ENCODE measurements at regions not wholly inside any gene's neighbourhood (a gene's known extent, or its start where the extent isn't known, plus 50 kb on each side); places are given as distances from the start of the nearest gene placed in this dataset.
"Not testable (repeated sequence)": the region's sequence is repeated elsewhere in the genome, so short reads cannot be mapped to it uniquely, and the experiment has no call there.

GRCh38 chr3:104353951-104354350, 1012.8 kb upstream of the ALCAM start:
- no peak for DNase-seq (ENCODE audit: extremely low spot score)
- TF ChIP-seq CTCF (IDR thresholded peaks at IDR 0.05; ENCODE audit: control extremely low read depth, extremely low read depth, low read depth, missing control alignments) = no peak
- ChIA-PET POLR2A (no interaction called here), CTCF (no interaction called here)

- no peak for DNase-seq (ENCODE audit: extremely low spot score)
- no peak for TF ChIP-seq CTCF (IDR thresholded peaks at IDR 0.05; ENCODE audit: control extremely low read depth, extremely low read depth, low read depth, missing control alignments)
- ChIA-PET CTCF (no interaction called here), POLR2A (no interaction called here)
These were observed 1007.2 kb upstream of the ALCAM start for GRCh38 chr3:104359546-104359945.

DNA sequence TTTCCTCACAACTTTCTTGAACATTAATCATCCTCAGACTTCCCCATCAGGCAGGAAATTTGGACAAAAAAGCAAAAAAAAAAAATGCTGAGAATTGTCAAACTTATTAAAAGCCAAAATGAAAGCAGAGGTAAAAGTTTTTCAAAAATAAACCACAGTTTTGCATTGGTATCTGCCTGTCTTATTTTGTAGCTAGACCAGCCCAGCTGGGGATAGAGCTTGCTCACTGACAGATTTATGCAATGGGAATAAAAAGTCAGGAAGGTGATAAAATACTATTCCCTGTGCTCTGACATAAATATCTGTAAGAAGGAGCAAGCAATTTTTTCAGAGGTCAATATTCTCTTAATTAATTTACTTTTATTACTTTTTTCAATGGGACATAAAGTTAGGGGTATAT, 1006.7 kb upstream of the ALCAM start:
- TF ChIP-seq CTCF (IDR thresholded peaks at IDR 0.05; ENCODE audit: control extremely low read depth, extremely low read depth, low read depth, missing control alignments) = no peak
- ChIA-PET POLR2A (no interaction called here), CTCF (no interaction called here)
- no peak for DNase-seq (ENCODE audit: extremely low spot score)

DNA sequence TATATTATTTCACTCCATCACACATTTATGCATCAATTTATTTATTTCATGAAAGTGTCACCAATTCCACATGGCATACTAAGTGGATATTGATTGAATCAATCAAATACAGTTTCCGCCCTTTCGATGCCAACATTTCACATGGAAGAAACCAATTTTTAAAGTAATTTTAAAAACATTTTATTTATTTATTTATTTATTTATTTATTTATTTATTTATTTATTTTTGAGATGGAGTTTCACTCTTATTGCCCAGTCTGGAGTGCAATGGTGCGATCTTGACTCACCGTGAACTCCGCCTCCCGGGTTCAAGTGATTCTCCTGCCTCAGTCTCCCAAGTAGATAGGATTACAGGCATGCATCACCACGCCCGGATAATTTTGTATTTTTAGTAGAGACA, 1005.0 kb upstream of the ALCAM start:
- POLR2A ChIA-PET; CTCF ChIA-PET; DNase-seq (ENCODE audit: extremely low spot score): not testable (repeated sequence)

DNA sequence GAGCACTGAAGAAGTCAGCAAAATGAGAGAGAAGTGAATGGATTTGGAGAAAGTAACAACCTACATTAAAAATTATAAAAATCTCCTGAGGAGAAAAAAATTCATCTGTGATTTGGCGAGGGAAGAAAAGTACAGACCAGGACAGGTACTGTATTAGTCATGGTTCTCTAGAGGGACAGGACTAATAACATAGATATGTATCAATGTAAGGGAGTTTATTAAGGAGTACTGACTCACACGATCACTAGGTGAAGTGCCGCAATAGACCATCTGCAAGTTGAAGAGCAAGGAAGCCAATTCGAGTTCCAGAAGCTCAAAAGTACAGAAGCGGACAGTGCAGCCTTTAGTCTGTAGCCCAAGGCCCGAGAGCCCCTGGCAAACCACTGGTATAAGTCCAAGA, 1004.4 kb upstream of the ALCAM start:
- no peak for TF ChIP-seq CTCF (IDR thresholded peaks at IDR 0.05; ENCODE audit: control extremely low read depth, extremely low read depth, low read depth, missing control alignments)
- CTCF ChIA-PET = no interaction called here
- no peak for DNase-seq (ENCODE audit: extremely low spot score)
- POLR2A ChIA-PET = no interaction called here

- POLR2A ChIA-PET = no interaction called here
These were observed 999.7 kb upstream of the ALCAM start for GRCh38 chr3:104367000-104367399.

GRCh38 chr3:104368760-104369159, 997.9 kb upstream of the ALCAM start:
- TF ChIP-seq CTCF (IDR thresholded peaks at IDR 0.05; ENCODE audit: control extremely low read depth, extremely low read depth, low read depth, missing control alignments) = no peak
- ChIA-PET POLR2A (no interaction called here), CTCF (interaction anchor here (1.1 to 1.8 kb wide), 2 partner anchors 10 to 18 kb away, joined by 4 read pairs; no protein-coding TSS in a partner anchor)
- DNase-seq (ENCODE audit: extremely low spot score) = no peak

More at GRCh38 chr3:104367000-104367399, 999.7 kb upstream of the ALCAM start:
- CTCF ChIA-PET = no interaction called here
- no peak for DNase-seq (ENCODE audit: extremely low spot score)
- TF ChIP-seq CTCF (IDR thresholded peaks at IDR 0.05; ENCODE audit: control extremely low read depth, extremely low read depth, low read depth, missing control alignments) = no peak

All from GM10248 (cell line).